ENCODE measurements at regions not wholly inside any gene's neighbourhood (a gene's known extent, or its start where the extent isn't known, plus 50 kb on each side); places are given as distances from the start of the nearest gene placed in this dataset.

DNA sequence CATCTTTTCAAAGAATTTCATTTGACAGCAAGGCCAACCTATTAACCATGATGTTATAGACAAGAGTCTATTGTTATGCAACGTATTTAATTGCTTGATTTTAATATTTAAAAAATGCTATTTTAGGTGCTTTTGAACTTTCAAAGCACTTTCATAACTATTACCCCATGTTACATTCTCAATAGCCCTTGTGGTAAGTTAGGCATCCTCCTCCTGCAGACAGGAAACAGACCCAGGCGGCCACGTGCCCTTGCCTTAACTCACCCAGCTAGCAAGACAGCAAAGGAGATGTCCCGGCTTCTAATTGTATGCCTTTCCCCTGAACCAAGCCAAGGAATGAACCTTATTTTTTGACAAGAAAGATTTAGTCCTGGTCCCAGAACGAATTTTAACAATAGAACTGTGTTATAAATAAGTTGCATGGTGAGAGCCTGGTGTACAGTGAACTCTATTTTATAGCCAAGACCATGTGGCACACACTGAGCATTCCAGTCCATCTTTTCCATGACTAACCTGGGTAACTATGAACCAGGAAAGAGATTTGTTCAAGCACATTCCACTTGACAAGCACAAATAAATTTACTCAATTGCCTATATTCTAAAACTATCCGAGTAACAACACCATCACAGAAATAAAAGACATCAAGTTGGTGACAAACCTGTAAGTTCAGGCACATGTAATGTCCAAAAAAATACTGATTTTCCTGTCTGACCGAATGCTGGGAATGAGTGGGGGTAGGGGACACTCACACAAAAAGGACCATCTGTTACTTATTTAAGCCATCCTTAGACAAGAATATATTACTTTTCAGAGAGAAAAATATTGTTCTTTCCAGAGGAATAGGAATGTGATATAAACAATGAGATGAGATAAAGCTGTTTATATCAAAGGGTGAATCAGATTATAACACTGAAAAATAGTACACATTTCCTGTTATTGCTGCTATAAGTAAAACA is 163.0 kb downstream of the EFNB2 start:
- H3K4me3 ChIP-seq (ENCODE audit: low read depth in 1 of 2, low read length in 1 of 2), result no peak overlapping the region
- H3K27me3 ChIP-seq, result peaks cover 20% of the 10 kb centered on the region
- no peak overlapping the region for H3K27ac ChIP-seq
- H3K36me3 ChIP-seq, result no peaks in the 10 kb centered on the region
- H3K9me3 ChIP-seq, result no peaks in the 10 kb centered on the region
- TF ChIP-seq, protein P1, sequence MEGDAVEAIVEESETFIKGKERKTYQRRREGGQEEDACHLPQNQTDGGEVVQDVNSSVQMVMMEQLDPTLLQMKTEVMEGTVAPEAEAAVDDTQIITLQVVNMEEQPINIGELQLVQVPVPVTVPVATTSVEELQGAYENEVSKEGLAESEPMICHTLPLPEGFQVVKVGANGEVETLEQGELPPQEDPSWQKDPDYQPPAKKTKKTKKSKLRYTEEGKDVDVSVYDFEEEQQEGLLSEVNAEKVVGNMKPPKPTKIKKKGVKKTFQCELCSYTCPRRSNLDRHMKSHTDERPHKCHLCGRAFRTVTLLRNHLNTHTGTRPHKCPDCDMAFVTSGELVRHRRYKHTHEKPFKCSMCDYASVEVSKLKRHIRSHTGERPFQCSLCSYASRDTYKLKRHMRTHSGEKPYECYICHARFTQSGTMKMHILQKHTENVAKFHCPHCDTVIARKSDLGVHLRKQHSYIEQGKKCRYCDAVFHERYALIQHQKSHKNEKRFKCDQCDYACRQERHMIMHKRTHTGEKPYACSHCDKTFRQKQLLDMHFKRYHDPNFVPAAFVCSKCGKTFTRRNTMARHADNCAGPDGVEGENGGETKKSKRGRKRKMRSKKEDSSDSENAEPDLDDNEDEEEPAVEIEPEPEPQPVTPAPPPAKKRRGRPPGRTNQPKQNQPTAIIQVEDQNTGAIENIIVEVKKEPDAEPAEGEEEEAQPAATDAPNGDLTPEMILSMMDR (IDR thresholded peaks at IDR 0.05), result no peak
- H3K4me1 ChIP-seq (ENCODE audit: control insufficient read depth in 1 of 2, insufficient read depth in 1 of 2, low read depth in 1 of 2, low read length in 1 of 2), result no peaks in the 10 kb centered on the region

DNA sequence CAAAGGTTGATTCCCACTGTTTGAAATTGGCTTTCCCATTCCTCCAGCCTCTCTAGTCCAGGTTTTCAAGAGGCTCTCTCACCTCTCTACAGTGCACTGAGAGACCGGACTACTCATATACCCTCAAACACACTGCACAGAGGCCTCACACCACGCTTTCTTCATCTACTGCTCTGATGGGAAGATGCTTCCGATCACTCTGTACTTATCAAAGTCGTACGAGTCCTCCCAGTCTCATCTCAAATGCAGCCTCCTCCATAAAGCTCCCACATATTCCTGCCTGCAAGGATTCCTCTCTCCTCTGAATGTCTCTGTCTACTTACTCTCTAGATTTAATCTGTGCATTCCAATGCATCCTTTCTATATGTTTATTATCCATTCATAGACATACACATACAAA is 164.4 kb downstream of the EFNB2 start:
- H3K4me3 ChIP-seq (ENCODE audit: low read depth in 1 of 2, low read length in 1 of 2), result no peak overlapping the region
- TF ChIP-seq, protein P1 (IDR thresholded peaks at IDR 0.05), result no peak
- no peaks in the 10 kb centered on the region for H3K36me3 ChIP-seq
- H3K27me3 ChIP-seq, result peaks cover 20% of the 10 kb centered on the region
- no peak overlapping the region for H3K27ac ChIP-seq
- no peaks in the 10 kb centered on the region for H3K4me1 ChIP-seq (ENCODE audit: control insufficient read depth in 1 of 2, insufficient read depth in 1 of 2, low read depth in 1 of 2, low read length in 1 of 2)
- no peaks in the 10 kb centered on the region for H3K9me3 ChIP-seq

DNA sequence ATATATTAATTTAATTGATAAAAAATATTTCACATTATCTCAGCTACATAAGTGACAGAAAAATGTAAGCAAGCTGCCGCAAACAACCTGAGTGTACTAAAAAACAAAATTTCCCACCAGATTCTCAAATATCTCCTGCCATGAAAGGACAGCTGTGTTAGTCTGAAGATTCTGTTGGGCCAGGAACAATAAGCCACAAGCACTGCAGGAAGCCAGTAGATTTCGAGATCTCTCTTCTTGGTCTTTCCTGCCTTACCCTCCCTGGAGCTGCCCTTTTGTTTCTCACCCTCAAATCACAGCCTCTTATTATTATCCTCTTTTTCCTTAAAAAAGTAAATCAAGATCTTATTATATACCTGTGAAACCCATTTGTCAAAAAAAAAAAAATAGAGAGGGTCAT is 165.6 kb downstream of the EFNB2 start:
- Histone ChIP-seq H3K4me1 (ENCODE audit: control insufficient read depth in 1 of 2, insufficient read depth in 1 of 2, low read depth in 1 of 2, low read length in 1 of 2) (no peaks in the 10 kb centered on the region), H3K36me3 (no peaks in the 10 kb centered on the region), H3K27ac (no peak overlapping the region), H3K9me3 (no peaks in the 10 kb centered on the region), H3K27me3 (peaks cover 20% of the 10 kb centered on the region), H3K4me3 (ENCODE audit: low read depth in 1 of 2, low read length in 1 of 2) (no peak overlapping the region)
- TF ChIP-seq, protein P1 (IDR thresholded peaks at IDR 0.05), result no peak

DNA sequence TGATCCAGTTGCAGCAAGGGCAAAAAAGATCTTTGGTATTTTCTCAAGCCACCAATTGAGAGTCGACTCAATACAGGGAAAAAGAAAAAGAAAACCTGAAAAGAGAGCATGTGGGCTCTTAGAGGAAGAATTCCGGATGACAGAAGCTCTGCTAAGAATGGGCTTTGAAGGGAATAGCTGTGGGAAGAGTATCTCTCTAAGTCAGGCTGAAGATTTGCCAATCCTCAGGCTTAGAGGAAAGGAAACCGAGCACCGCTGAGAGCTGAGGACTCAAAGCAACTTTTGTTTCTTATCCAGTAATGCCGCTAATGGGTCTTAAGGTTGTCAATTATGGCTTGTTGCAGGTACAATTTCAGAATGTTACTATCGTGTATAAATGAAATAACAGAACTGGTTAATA is 166.4 kb downstream of the EFNB2 start:
- Histone ChIP-seq H3K27me3 (peaks cover 20% of the 10 kb centered on the region), H3K27ac (no peak overlapping the region), H3K4me3 (ENCODE audit: low read depth in 1 of 2, low read length in 1 of 2) (no peak overlapping the region), H3K4me1 (ENCODE audit: control insufficient read depth in 1 of 2, insufficient read depth in 1 of 2, low read depth in 1 of 2, low read length in 1 of 2) (no peaks in the 10 kb centered on the region), H3K9me3 (no peaks in the 10 kb centered on the region), H3K36me3 (no peaks in the 10 kb centered on the region)
- TF ChIP-seq, protein P1 (IDR thresholded peaks at IDR 0.05), result no peak

DNA sequence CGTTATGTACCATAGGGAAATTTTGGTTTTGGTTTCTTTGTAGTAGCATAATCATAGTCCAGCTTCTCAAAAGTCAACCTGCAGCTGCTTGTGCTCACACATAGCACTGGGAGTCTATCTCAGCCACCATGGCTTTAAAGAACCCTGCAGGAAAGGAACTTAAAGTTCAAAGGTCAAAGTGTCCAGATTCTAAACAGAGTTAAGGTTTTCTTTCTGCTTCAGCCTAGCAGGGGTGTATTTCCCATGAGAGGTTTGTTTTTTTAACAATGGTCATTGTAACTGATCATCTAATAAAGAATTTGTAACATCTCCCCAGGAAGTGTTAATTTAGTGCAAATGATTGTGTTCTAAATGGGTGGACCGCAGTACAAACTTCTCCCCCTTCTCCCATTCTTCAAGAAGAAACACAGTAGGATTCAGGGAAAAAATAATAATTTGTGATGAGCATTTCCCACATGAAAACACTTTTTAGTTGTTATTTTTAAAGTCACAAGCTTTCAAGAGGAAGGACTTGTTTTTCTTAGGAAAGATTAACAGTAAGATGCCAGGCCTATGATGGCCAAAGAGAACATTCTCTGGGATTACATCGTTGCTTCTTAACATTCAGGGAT is 168.0 kb downstream of the EFNB2 start:
- Histone ChIP-seq H3K27ac (no peak overlapping the region), H3K9me3 (no peaks in the 10 kb centered on the region), H3K4me1 (ENCODE audit: control insufficient read depth in 1 of 2, insufficient read depth in 1 of 2, low read depth in 1 of 2, low read length in 1 of 2) (no peaks in the 10 kb centered on the region), H3K36me3 (no peaks in the 10 kb centered on the region), H3K27me3 (peaks cover 3% of the 10 kb centered on the region), H3K4me3 (ENCODE audit: low read depth in 1 of 2, low read length in 1 of 2) (no peak overlapping the region)
- TF ChIP-seq, protein P1 (IDR thresholded peaks at IDR 0.05), result no peak

Data from neutrophil (primary cell).